Hypothalamus (tissue), 51 donors: ENCODE measurements at regions not wholly inside any gene's neighbourhood (a gene's known extent, or its start where the extent isn't known, plus 50 kb on each side); places are given as distances from the start of the nearest gene placed in this dataset.

Source experiments
- DNase-seq, 51 donors: peaks; one replicate each; lab custom pipeline; 2025; lab: John Stamatoyannopoulos, UW

DNA sequence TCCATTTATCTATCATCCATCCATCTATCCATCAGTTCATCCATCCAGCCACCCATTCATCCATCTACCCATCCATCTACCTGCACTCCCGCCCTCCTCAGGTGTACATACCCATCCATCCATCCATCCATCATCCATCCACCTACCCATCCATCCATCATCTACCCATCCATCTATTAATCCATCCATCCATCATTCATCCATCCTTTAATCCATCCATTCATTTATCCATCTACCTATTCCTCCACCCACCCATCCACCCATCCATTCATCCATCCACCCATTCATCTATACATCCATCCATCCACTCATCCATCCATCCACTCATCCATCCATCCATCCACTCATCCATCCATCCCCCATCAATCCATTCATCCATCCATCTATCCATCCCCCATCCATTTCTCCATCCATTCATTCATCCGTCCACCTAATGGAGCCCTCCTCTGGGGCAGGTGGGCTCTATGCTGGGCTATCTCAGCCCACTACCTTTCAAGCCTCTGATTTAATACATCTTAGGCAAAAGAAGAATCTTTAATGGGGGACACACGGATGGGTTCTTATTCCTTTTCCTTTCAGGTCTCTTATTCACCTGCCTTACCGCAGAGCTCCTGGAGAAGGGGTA, 178.9 kb downstream of the URI1 start:
- no peak for DNase-seq

DNA sequence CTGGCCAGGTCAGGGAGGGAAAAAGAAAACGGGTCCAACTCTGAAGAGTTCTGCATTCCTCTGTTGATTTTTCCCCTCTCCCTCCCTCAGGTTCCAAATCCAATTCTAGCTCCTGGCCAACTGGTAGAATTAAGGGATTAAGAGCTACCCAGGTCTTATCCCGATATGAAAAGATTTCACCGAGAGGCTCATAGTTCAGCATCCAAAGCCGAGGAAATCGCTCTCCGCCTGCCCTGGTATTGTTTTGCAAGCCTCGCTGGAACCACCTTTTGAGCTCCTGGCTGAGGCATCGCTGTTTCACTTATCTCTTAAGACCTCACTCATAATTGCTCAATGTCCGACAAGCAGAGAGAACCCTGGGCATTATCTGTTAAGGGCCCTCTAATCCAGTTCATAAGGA, 180.4 kb downstream of the URI1 start:
- no peak for DNase-seq

DNA sequence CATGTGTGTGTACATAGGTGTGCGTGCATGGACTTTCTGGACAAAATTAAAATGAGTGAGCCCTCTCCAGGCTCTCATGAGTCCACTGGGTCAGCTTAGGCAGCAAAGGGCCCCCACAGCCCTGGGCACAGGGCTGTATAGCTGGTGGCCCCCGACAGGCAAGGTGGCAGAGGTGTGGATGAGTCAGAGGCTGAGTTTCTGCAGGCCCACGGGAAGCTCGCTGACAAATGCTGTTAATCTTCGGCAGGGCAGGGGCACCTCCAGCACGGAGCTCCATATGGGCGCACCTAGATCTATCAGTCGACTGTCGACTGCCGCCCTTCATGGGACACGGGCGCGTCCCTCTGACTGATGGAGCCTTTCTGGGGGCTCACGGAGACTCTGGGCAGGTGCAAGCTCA, 181.1 kb downstream of the URI1 start:
- no peak for DNase-seq

DNA sequence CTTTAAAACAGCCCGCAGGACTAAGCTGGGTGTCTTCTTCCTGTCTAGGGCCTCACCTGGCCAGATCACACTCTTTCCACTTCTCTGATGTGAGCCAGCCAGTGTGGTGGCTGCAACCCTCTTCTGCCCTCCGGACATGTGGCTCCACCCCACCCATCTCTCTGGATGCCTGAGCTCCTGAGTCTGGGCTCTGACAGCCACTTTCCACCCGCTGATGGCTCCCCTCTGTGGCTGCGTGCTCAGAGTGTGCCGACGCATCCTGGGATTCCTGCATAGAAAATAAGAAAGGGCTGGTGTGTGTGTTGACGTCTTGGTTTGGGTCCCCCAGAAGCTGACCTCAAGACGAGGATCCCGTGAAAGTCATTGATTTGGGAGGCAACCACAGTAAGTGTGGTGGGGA, 181.6 kb downstream of the URI1 start:
- DNase-seq = no peak

DNA sequence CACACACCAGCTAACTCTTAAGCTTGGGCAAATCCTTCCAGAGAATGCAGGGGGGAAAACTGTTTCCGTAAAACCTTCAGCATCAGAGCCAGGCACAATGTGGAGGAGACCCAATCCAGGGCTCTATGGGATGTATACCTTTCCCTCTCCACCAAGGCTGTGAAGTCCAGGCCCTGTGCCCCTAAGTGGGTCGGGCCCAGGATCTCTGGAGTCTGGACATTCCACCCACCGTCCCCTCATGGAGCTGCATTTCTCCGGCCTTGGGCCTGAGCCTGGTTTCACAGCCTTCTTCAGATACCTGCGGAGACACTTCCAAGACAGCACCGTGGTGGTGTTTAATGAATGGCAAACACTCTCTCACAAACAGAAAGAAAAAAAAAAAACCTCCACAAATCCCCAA, 186.2 kb downstream of the URI1 start:
- no peak for DNase-seq

DNA sequence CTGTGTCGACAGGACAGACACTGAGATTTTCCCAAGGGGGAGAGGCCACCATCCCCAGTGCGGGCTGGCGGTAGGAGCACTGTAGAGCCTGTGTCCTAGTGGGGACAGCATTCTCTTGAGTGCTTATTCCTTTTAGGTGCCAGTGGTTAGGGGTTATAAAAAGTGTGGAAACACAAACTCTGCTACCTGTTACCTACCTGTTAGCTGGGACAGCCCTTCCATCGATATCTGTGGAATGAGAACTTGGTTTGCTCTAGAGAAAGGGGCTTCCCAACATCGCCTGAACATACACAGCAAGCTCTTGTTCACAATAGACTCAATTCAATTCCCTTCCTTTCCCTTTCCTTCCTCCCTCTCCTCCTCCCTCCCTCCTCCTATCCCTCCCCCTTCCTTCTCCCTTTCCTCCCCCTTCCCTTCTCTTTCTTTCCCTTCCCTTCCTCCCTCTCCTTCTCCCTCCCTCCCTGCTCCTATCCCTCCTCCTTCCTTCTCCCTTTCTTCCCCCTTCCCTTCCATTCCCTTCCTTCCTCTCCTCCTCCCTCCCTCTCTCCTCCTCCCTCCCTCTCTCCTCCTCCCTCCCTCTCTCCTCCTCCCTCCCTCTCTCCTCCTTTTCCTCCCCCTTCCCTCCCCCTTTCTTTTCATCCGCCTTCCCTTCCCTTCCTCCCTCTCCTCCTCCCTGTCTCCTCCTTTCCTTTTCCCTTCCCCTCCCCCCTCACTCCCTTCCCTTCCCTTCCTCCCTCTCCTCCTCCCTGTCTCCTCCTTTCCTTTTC, 188.5 kb downstream of the URI1 start:
- no peak for DNase-seq

DNA sequence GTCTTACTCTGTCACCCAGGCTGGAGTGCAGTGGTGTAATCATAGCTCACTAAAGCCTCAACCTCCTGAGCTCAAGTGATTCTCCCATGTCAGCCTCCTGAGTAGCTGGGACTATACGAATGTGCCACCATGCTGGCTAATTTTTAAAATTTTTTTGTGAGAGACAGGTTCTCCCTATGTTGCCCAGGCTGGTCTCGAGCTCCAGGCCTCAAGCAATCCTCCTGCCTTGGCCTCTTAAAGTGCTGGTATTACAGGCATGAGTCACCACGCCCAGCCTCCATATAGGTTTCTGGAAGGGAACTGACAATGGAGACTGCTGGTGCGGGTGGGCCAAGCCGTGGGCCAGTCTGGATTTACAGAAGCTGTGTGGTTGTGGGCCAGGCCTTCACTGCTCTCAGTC, 189.2 kb downstream of the URI1 start:
- no peak for DNase-seq

DNA sequence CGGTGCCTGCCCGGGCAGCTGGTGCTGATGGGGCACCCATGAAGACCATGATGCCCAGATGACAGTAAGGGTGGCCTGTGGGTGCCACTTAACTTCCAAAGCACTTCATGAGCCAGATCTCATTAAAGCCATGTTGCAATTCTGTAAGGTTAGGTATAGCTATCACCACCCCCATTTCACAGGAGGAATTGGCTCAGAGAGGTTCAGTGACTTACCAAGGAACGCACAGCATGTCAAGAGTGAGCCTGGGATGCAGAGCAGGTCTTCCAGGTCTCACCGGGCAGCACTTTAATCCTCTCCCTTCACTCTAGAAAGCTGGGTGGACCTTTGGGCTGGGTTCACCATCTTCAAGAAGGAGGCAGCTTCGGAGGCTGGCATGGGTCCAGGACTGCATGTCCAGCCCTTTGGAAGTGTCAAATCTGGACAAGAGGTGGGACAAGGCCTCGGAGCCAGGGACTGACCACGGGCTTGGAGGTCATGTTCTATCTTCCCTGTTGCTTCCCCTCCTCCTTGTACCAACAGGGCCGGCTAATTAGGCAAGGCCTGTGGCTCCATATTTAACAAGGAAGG, 189.8 kb downstream of the URI1 start:
- DNase-seq = no peak

DNA sequence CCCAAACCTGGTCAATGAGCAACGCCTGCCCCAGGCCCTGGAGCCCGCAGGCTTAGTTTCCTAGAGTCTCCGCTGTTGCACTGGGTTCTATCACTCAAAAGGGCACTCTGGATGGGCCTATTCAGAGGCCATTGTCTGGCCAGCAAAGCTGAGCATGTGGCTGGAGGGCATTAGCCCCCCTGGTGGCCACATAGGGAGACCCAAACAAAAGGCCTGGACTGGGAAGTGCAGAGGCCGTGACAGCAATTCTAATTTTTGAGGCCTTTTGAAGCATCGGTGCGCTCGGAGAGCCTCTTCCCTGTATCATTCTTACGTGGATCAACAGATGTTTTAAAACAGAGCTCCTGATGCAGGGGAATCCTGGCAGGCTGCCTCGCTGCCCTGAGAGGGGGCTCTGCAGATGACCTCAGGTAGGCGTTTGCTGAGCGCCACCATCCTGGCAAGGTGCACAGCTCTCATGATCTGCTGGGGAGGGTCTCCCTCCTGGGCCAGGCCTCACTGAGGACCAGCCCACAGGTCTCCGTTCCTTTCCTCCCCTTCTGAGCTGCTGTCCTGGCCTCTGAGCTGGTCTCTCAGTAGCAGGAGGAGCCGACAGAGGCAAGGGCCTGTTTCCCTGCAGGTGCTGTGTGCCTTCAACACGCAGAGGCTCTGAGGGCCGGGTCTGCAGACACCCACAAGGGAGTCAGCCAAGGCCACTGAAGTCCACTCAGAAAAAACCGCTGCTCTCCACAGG, 190.5 kb downstream of the URI1 start:
- DNase-seq = no peak

DNA sequence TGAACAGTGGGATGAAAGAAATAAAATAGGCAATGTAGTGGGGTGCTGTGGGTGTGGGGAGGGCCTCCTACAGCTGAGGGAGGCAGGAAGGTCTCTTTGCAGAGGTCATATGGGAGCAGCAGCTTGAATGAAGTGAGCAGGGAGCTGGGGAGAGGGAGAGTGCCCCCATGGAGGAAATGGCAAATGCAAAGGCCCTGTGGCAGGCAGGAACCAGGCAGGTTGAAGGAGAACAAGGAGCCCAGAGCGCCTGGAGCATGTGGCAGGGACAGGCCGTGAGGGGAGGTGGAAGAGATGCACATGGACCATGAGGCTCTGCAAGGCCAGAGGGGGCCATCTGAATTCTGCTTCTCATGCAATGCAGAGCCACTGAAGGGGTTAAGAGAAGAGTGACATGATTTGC, 191.8 kb downstream of the URI1 start:
- DNase-seq = no peak

DNA sequence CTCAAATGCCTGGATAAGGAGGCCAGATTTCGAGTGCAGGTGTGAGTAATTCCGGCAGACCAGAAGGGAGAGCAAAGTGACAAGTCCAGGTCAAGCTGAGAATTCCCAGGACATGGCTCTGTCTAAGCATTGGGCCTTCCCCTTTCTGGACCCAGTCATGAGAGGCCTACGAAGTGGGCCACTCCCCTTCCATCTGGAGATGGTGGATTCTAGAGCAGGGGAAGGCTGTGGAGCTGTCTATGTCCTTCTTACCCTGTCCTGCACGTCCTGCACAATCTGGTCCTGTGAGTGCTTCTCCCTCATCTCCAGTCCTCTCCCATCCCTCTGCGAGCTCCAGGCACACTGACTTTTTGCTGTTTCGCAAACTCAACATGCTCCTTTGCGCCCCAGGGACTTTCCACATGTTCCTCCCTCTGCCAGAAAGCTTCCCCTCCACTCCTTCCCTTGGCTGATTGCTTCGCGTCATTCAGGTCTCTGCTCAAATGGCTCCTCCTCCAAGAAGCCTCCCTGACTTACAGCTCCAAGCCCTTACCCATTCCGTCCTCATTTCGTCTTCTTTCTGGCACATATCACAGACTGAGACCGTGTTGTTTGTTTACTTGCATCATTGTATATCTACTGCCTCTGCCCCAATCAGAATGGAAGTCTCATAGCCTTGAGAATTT, 193.2 kb downstream of the URI1 start:
- no peak for DNase-seq

DNA sequence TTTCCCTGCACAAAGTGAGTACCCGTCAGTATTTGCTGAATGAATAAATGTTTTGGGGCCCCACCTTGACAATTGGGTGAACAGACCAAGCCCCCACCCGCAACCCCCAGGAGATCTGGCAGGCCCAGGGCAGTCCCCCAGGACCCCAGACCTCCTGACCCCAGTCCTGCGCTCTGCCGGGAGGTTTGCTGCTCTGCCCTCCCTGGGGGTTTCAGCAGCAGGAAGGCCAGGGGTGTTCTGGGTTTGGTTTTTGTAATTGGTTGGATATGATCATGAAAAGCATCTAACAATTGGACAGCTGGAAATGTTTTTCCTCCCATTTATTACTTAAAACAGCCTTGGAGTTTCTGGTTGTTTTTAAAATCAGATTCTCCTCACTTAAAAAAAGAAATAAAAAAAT, 193.8 kb downstream of the URI1 start:
- DNase-seq = no peak

DNA sequence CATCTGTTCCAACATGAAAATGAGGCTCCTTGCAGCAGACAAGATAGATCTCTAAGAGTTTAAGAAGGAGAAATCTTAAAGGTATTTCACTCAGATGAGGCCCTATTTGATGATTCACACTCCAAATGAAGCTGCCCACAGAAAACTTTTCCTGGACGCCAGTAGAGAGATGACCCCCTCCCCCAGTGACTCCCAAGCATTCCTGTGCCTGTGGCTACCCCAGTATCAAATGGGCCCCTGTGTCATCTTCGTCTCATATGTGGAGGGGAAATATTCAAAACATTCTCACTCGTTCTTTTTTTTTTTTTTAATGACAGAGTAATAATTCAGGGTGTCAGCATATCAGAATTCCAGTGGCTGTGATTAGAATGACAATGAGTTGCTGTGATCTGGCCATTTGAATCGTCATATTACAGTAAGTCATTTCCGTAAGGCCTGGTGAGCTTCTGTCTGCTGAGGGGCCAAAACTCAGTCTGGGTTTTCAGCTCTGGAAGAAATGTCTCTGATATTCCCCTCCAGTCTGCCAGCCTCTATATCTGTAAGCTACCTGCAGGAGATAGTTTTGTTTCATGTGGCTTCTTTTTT, 194.7 kb downstream of the URI1 start:
- no peak for DNase-seq

DNA sequence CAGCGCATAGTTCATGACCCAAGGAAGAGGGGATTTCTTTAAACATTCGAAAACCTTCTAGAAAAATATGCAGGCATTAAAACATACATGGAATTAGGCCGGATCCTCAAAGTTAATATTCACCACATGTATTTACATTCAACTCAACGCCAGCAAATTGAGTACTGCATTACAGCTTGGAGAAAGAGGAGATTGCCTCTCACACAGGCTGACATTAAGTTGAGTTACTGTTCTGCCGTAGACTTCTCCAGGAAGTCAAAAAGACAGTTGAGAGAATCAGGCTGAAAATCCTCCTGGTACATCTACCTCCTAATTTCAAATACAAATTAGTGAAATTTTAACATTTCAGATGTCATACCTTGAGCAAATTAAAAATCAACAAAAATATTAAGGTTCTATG, 195.7 kb downstream of the URI1 start:
- DNase-seq = no peak

DNA sequence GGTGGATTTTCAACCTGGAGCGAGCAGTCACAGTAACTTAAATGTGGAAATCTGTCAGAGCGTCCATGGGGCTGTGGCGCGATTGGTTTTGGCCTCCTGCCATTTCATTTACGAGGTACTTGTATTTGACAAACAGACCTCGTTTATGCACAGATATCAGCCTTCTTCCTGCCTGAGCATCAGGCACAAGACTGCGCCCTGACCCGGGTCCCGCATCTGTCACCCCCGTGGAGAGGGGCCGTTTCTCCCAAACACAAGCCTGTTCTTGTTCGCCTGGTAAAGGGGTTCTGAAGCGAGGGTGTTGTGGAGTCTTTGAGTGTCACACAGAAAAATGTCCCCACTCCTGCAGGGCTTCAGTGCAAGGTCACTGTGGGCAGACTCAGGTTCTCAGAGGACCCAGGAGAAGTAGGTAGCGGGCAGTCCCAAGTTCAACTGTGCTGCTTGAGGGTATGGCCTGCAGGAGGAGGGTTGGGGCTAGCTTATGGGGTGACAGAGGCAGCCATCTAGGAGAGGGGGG, 202.3 kb downstream of the URI1 start:
- no peak for DNase-seq

DNA sequence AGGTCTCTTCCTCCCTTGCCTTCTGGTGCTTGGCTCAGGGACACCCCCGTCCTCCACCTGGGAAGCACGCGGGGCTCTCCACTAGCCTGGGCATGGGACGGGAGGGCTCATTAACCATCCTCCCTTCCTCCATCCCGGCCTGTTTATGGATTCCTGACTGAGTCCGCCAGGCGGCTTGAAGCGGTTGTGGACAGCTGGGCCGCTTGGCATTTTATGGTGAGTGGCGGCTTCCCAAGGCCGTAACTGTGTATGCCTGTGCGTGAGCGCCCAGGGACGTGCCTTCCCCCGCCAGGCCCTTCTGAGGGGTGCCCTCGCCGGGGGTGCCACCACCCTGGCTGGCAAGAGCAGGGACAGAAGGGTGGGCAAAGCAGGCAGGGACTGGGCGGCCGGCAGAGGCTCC, 202.8 kb downstream of the URI1 start:
- DNase-seq = no peak

DNA sequence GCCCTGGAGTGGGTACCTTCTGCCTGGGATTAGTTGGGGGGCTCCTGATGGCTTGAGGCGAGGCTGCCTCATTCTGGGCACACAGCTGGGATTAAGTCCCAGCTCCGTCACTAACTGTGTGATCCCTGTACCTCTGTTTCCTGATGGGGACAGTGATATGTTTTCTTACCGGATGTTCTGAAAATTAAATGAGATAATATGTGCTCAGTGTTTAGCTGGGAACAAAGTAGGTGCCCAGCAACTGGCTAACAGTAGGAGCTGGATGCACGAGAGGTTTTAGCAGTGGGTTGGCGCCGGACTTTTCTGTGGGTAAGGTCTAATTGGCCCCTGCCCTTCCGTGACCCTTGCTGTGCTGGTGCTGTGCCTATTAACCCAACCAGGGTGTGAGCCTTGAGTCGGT, 203.4 kb downstream of the URI1 start:
- no peak for DNase-seq

DNA sequence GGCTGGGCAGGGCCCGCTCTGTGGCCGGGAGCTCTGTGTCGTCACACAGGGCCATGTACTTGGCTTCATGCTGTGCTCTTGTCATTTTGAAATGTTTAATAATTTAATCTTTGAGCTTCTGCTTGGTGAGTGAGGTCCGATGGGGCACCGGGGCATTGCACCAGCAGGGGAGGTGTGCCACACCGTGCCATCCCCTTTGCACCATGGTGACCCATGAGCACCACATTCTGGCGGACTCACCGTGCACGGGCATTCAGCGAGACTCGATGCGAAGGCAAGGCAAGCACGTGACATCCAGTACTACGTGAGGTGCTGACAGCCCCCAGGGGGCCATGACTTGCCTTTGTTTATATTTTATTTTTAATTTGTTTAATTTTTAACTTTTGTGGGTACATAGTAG, 204.3 kb downstream of the URI1 start:
- no peak for DNase-seq

DNA sequence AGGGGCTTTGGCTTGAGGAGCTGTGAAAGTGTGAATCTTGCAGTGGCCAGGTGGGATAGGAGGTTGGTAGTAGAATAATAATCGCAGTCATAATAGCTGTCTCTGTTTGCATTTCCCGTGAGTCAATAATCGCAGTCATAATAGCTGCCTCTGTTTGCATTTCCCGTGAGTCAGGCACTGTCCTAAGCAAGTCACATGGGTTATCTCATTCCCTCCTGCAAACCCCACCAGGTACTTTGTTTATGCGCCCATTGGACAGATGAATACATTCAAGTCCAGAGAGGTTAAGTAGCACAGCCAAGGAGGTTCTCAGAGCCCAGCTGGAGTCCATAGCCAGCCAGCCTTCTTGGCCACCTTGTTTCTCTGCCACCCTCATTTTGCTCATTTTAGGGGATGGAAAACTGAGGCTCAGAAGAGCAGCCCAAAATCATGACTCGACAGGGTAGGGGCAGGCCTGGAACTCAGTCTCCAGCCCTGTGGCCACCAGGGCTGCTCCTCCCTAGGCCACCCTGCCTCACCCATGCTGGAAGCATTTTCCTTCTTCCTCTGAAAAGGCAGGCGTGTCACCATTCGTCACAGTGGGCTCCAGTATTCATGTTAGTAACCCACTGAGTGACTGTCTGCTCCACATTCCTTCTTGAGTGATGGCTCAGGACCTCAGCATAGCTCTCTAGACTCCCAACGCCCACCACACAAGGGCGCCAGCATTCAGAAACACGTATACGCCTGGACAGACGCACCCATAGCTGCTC, 206.2 kb downstream of the URI1 start:
- no peak for DNase-seq

DNA sequence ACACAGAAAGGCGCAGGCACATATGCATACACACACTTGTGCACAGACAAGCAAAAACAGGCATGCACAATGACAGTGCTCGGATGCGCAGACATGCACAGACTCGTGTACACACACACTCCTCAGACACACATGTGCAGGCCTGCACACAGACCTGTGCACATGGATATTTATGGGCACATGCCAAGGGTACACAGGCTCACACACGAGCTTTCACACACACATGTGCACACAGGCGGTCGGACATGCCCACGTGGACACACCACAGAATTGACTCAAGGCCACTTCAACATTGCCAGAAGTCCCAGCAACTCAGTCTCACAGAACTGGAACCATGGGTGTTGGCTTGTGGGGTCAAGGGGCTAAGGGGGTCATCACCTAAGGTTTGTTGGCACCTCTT, 206.8 kb downstream of the URI1 start:
- DNase-seq = no peak
